Gastrocnemius medialis (tissue), 4 donors: ENCODE measurements at regions not wholly inside any gene's neighbourhood (a gene's known extent, or its start where the extent isn't known, plus 50 kb on each side); places are given as distances from the start of the nearest gene placed in this dataset.

Source experiments
- ATAC-seq, 2 donors: fragments of 150-250 bp; one replicate each; pipeline ENCODE4 v1.9.1; 2016
- DNase-seq, 2 donors: peaks; one replicate each; pipeline ENCODE4 v3.0.0-alpha.2; 2019
- H3K27ac ChIP-seq, 4 donors: fragments of 200-600 bp; sonication (generic); 1 replicate in 1 of 4; 2 replicates in 3 of 4; pipeline ENCODE4 v1.5.1; 2016 to 2018; ENCODE audit warnings: mild to moderate bottlenecking in 2 of 4, moderate library complexity in 1 of 4
- H3K27me3 ChIP-seq, 3 donors: fragments of 200-600 bp; sonication (generic) in 2 of 3; 1 replicate in 1 of 3; 2 replicates in 2 of 3; pipeline versions ENCODE4 v1.5.1 to v1.6.0; 2016 to 2019; ENCODE audit warnings: mild to moderate bottlenecking in 1 of 3, moderate library complexity in 1 of 3
- H3K36me3 ChIP-seq, 2 donors: fragments of 200-600 bp; sonication (generic) in 1 of 2; one replicate each; pipeline ENCODE4 v1.5.1; 2017 to 2018
- H3K4me1 ChIP-seq, 2 donors: fragments of 200-600 bp; sonication (generic) in 1 of 2; one replicate each; pipeline ENCODE4 v1.5.1; 2016 to 2017; ENCODE audit warnings: mild to moderate bottlenecking in 2 of 2
- H3K4me3 ChIP-seq, 4 donors: fragments of 200-600 bp; sonication (generic) in 3 of 4; 1 replicate in 1 of 4; 2 replicates in 3 of 4; pipeline ENCODE4 v1.5.1; 2016 to 2019; ENCODE audit warnings: mild to moderate bottlenecking in 2 of 4
- H3K9me3 ChIP-seq, 3 donors: fragments of 200-600 bp; sonication (generic) in 2 of 3; 1 replicate in 1 of 3; 2 replicates in 2 of 3; pipeline ENCODE4 v1.5.1; 2016 to 2019
- POLR2A ChIP-seq, 2 donors: fragments of 450-650 bp; IDR thresholded peaks; one replicate each; pipeline ENCODE4 v1.6.1; 2017; ENCODE audit warnings: antibody characterized with exemption in 2 of 2, mild to moderate bottlenecking in 2 of 2, moderate library complexity in 2 of 2
- in situ Hi-C, 4 donors: fragments of 200-750 bp; cut with MboI; loops; one replicate each; pipeline versions ENCODE4 v1.15.0 to v1.8.0; 2017; ENCODE audit warnings: low sequenced_read_pairs in 4 of 4
- intact Hi-C: fragments of 100-400 bp; cut with DNase I; formaldehyde crosslinking; loops from one replicate; pipeline ENCODE4 v1.15.1; 2023; ENCODE audit warnings: low total_unique reads
- TF ChIP-seq, protein P1 (sequence below), 5 experiments: fragments of 450-650 bp in 3 of 5; fragments of 200-600 bp in 2 of 5; sonication (generic) in 2 of 5; IDR thresholded peaks in 4 of 5; conservative IDR thresholded peaks in 1 of 5; 1 replicate in 4 of 5; 2 replicates in 1 of 5; pipeline ENCODE4 v1.5.1; 2016 to 2019; ENCODE audit warnings: antibody characterized with exemption in 5 of 5, mild to moderate bottlenecking in 3 of 5, moderate library complexity in 3 of 5

DNA sequence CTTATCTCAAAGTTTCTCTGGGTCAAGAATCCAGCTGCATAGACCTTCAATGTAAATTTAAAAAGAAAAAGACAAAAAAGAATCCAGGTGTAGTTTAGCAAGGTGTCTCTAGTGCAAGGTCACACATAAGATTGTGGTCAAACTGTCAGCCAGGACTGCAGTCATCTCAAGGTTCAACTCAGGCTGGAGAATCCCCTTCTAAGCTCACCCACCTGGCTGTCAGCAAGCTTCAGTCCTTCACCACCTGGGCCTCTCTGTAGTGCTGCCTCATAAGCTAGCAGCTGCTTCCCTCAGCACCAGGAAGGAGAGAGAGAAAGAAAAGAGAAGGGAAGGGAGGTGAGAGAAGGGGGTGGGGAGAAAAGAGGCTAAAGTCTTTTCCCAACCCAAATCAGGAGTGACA is 146.7 kb downstream of the ACTL7B start:
- H3K9me3 ChIP-seq = no peaks in the 10 kb centered on the region
- no peak for ATAC-seq
- no peak overlapping the region for H3K27ac ChIP-seq
- H3K4me3 ChIP-seq = no peak overlapping the region
- H3K36me3 ChIP-seq = no peaks in the 10 kb centered on the region
- TF ChIP-seq, protein P1, sequence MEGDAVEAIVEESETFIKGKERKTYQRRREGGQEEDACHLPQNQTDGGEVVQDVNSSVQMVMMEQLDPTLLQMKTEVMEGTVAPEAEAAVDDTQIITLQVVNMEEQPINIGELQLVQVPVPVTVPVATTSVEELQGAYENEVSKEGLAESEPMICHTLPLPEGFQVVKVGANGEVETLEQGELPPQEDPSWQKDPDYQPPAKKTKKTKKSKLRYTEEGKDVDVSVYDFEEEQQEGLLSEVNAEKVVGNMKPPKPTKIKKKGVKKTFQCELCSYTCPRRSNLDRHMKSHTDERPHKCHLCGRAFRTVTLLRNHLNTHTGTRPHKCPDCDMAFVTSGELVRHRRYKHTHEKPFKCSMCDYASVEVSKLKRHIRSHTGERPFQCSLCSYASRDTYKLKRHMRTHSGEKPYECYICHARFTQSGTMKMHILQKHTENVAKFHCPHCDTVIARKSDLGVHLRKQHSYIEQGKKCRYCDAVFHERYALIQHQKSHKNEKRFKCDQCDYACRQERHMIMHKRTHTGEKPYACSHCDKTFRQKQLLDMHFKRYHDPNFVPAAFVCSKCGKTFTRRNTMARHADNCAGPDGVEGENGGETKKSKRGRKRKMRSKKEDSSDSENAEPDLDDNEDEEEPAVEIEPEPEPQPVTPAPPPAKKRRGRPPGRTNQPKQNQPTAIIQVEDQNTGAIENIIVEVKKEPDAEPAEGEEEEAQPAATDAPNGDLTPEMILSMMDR (IDR thresholded peaks at IDR 0.05 in 4 of 5, conservative IDR thresholded peaks at IDR 0.05 in 1 of 5) = no peak
- no peak for TF ChIP-seq POLR2A (IDR thresholded peaks at IDR 0.05)
- intact Hi-C loops (no loop called here), in situ Hi-C loops (no loop called here)
- no peaks in the 10 kb centered on the region for H3K27me3 ChIP-seq
- H3K4me1 ChIP-seq = no peaks in the 10 kb centered on the region
- no peak for DNase-seq

GRCh38 chr9:108708448-108708847 is 147.3 kb downstream of the ACTL7B start:
- in situ Hi-C loops = no loop called here
- intact Hi-C loops = no loop called here
- Histone ChIP-seq H3K27ac (no peak overlapping the region), H3K4me3 (no peak overlapping the region), H3K9me3 (no peaks in the 10 kb centered on the region), H3K36me3 (no peaks in the 10 kb centered on the region), H3K4me1 (no peaks in the 10 kb centered on the region), H3K27me3 (no peaks in the 10 kb centered on the region)
- ATAC-seq = peak in 1 of 2 donors; percentile 52
- TF ChIP-seq POLR2A (IDR thresholded peaks at IDR 0.05) = no peak
- TF ChIP-seq, protein P1 (IDR thresholded peaks at IDR 0.05 in 4 of 5, conservative IDR thresholded peaks at IDR 0.05 in 1 of 5) = no peak
- DNase-seq = no peak

DNA sequence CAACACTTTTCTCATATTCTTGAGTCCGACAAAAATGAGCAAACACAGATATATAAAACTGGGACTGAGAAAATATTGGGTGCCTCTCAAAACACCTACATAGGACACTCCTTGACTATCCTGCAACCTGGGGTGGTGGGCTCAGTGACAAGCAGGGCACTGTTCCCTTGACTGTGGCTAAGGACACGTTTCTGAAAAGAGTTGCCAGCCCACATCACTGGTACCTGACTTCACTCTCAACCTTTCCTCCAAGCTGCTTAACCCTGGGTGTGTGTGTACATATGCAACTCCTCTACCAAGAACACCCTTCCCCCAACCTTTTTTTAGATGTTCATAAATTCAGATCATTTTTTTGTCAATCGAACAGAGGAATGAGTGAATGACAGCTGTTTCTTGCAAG is 148.7 kb downstream of the ACTL7B start:
- ATAC-seq (no peak), DNase-seq (no peak)
- Histone ChIP-seq H3K4me3 (no peak overlapping the region), H3K9me3 (no peaks in the 10 kb centered on the region), H3K4me1 (no peaks in the 10 kb centered on the region), H3K27ac (no peak overlapping the region), H3K27me3 (no peaks in the 10 kb centered on the region), H3K36me3 (no peaks in the 10 kb centered on the region)
- intact Hi-C loops (no loop called here), in situ Hi-C loops (no loop called here)
- TF ChIP-seq, protein P1 (IDR thresholded peaks at IDR 0.05 in 4 of 5, conservative IDR thresholded peaks at IDR 0.05 in 1 of 5) = no peak
- no peak for TF ChIP-seq POLR2A (IDR thresholded peaks at IDR 0.05)

GRCh38 chr9:108704156-108704852 is 151.5 kb downstream of the ACTL7B start:
- no peaks in the 10 kb centered on the region for H3K36me3 ChIP-seq
- TF ChIP-seq, protein P1 (IDR thresholded peaks at IDR 0.05 in 4 of 5, conservative IDR thresholded peaks at IDR 0.05 in 1 of 5) = no peak
- TF ChIP-seq POLR2A (IDR thresholded peaks at IDR 0.05) = no peak
- H3K4me3 ChIP-seq = no peak overlapping the region
- H3K27ac ChIP-seq = no peak overlapping the region
- no peak for DNase-seq
- H3K9me3 ChIP-seq = no peaks in the 10 kb centered on the region
- intact Hi-C loops (no loop called here), in situ Hi-C loops (no loop called here)
- H3K27me3 ChIP-seq = no peaks in the 10 kb centered on the region
- no peaks in the 10 kb centered on the region for H3K4me1 ChIP-seq
- ATAC-seq = no peak

DNA sequence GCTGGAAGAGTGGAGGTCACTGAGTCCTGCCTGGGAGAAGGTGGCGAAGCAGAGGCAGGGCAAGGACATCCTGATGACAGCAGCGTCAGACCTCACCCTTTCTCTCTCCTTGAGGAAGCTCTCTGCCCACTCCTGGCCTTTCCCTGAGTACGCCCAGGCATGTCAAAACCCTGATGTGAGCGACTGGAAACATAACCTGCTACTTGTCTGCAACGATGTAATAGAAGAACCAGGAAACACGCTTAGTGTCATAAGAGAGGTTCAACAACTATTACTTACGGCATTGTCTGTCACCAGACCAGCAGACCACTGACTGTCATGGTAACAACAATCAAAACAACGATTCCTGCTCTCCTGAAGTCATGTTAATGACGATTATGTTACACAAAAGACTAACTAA is 152.4 kb downstream of the ACTL7B start:
- intact Hi-C loops (no loop called here), in situ Hi-C loops (no loop called here)
- Histone ChIP-seq H3K4me3 (no peak overlapping the region), H3K4me1 (no peaks in the 10 kb centered on the region), H3K27ac (no peak overlapping the region), H3K36me3 (no peaks in the 10 kb centered on the region), H3K27me3 (no peaks in the 10 kb centered on the region), H3K9me3 (no peaks in the 10 kb centered on the region)
- DNase-seq (no peak), ATAC-seq (no peak)
- TF ChIP-seq, protein P1 (IDR thresholded peaks at IDR 0.05 in 4 of 5, conservative IDR thresholded peaks at IDR 0.05 in 1 of 5) = no peak
